Astrocyte (in vitro differentiated cells and primary cell): ENCODE measurements at regions not wholly inside any gene's neighbourhood (a gene's known extent, or its start where the extent isn't known, plus 50 kb on each side); places are given as distances from the start of the nearest gene placed in this dataset.

Experiments
- EZH2 ChIP-seq: IDR thresholded peaks from 2 replicates; pipeline ENCODE4 v1.6.1; 2012; ENCODE audit warnings: mild to moderate bottlenecking, low read length, inconsistent platforms; ENCODE audit not compliant: insufficient read depth
- TF ChIP-seq, protein P1 (sequence below): IDR thresholded peaks from 2 replicates; pipeline ENCODE4 v1.5.1; 2011; ENCODE audit warnings: low read depth, mild to moderate bottlenecking, inconsistent platforms, low read length, moderate library complexity; ENCODE audit not compliant: insufficient read depth

- TF ChIP-seq EZH2, result no peak
- TF ChIP-seq, protein P1, sequence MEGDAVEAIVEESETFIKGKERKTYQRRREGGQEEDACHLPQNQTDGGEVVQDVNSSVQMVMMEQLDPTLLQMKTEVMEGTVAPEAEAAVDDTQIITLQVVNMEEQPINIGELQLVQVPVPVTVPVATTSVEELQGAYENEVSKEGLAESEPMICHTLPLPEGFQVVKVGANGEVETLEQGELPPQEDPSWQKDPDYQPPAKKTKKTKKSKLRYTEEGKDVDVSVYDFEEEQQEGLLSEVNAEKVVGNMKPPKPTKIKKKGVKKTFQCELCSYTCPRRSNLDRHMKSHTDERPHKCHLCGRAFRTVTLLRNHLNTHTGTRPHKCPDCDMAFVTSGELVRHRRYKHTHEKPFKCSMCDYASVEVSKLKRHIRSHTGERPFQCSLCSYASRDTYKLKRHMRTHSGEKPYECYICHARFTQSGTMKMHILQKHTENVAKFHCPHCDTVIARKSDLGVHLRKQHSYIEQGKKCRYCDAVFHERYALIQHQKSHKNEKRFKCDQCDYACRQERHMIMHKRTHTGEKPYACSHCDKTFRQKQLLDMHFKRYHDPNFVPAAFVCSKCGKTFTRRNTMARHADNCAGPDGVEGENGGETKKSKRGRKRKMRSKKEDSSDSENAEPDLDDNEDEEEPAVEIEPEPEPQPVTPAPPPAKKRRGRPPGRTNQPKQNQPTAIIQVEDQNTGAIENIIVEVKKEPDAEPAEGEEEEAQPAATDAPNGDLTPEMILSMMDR, result no peak
Observed at GRCh38 chr2:237030382-237030781, 55.3 kb upstream of the COPS8 start.
